Smooth muscle cell of the brain vasculature (primary cell): ENCODE measurements at regions not wholly inside any gene's neighbourhood (a gene's known extent, or its start where the extent isn't known, plus 50 kb on each side); places are given as distances from the start of the nearest gene placed in this dataset.

Source experiments
- DNase-seq: peaks from one replicate; pipeline ENCODE4 v3.0.0-alpha.2; 2012; ENCODE audit warnings: low read depth, low spot score

DNA sequence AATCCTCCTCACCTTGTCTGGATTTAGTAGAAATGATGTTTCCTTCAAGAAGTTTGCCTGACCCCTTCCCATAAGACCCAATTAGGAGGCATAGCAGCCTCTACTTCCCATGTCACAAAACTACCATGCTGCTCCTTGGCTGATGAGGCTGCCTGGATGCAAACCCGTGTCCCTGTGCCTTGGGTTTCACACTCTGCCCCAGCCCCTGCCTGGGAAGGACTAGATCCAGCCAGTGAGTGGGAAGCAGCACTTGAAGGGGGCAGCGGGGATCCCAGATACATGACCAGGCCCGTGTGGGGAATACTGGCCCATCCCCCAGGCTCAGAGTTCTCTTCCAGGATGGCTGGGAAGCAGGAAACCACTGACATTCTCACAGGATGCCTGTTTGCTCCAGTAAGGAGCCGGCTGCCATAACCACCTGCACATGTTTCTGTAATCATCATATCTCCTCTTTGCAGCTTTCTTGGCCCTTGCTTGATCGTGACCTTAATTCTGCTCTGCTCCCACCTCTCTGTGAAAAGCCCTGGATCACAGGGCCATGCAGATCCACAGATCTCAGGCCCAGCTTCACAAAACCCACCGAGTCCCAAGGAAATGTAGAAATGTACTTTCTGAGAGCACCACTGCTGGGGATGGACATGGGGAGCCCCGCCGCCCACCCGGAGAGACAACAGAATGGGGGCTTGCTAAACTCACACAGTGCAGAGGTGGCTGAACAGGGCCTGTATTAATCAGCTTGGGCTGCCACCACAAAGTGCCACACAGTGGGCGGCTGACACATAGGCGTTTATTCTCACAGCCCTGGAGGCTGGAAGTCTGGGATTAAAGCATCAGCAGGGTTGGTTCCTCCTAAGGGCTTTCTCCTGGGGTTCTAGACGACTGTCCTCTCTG lies 287.8 kb upstream of the IGFBP3 start:
- DNase-seq: no peak

DNA sequence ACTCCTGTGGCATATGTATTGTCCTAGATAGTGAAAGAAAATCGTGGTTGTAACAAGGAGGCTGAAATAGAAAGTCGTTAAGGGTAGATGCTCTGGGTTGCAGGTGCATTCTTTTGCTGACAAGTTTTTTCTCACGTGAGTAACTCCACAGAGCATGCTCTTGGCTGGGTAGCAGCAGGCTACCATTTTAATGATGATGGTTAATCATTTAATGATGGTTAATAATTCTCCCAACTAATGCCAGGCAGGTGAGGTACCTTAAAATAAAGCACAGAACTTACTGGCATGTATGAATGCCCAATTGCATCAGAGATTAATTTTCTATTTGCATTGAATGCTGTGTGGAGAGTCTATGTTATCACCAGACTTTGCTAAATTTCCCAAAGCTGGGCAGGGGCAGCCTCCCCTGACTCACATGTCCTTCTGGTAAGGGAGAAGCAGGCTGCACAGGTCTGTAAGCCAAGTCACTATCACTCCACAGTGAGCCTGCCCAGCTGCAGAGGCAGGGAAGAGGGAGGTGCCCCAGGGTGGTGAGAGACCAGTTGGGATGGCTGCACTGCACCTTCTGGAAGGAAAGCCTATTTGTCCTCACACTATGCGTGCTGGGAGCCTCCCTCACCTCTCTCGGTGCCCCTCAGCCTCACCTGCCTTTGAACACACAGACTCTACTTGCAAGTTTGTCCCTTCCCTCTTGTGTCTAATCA lies 287.0 kb upstream of the IGFBP3 start:
- no peak for DNase-seq

- DNase-seq: no peak
These were observed 285.5 kb upstream of the IGFBP3 start for GRCh38 chr7:46206476-46207060.

DNA sequence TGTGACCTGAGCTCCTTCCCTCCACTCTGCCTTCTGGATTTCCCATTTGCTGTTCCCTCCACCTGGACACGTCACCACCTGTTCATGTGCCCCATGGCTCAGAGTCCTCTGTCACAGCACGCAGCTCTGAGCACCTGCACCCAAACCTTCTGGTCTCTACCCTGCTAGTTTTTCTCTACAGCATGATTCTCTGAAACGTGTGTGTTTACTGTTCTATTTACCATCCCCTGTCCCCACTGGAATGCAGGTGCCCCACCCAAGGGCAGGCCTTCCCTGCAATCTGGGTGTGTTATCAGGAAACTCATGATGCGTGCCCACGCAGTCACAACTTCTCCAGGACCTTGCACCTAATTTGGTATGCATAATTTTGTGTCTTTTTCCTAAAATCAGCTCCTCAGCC lies 284.4 kb upstream of the IGFBP3 start:
- DNase-seq: no peak

DNA sequence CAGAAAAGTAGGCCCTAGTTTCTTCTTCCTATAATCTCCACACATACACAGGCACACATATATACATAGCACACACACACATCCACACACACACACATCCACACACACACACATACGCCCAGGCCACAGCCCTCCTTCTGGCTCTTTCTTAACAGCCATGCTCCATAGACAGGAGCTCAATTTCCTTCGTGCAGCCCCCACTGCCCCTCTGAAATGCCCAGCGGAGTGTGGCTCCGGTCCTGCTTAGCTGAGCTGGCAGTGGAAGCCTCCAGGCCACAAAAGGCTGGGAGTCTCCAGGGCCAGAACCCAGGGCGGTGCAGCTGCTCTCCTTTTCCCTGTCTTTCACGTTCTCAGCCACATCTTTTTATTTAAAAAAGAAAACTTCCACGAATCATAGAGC lies 282.9 kb upstream of the IGFBP3 start:
- DNase-seq: no peak

DNA sequence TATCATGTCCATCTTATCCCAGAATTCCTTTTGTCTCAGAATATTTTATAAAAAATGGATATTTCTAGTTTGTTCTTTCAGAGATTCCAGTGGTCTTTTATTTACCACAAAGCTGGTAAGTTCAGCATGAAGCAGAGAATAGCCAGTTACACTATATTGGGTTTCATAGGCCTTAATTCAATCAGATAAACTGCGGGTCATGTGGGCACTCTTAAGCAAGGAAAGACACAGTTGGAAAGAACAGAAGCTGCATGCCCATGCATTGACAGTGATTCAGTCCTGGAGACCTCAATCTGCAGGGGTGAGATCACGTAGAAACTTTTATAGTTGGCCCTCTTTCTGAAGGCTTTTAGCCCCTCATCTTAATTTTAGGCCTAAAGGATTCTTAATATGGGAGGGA lies 281.3 kb upstream of the IGFBP3 start:
- no peak for DNase-seq

- DNase-seq: no peak
These were observed 280.9 kb upstream of the IGFBP3 start for GRCh38 chr7:46201961-46202360.

- no peak for DNase-seq
These were observed 277.6 kb upstream of the IGFBP3 start for GRCh38 chr7:46198701-46199100.

DNA sequence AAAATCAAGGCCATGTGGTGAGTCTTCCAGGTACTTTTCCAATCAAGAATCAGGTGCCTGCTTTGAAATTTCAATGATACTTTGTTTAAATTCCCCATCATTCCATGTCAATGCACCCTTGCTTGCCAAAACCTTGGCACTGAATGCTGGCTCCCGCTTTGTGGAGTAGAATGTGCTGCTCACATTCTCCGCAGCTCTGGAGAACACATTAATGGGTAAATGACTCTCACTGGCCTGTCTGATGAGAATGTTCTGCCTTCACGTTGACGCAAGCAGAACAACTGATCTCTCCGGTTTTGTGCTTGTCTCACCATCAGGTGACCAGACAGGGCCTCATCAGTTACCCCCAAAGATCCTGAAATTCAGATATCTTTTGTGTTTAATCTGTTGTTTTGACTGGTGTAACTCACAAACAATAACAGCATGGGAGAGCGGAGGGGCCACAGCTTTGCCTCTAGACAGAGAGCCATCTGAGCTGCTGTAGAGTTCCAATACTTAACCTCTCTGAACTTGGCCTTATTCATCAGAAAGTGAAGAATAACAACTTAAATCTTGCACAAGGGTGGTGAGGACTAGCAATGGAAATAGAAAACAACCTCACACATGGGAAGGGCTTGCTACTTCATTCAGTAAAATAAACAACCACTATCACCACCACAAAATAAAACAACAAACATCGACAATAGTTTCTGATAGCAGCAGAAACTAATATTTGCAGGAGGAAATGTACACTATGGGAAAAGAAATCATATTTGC lies 276.9 kb upstream of the IGFBP3 start:
- no peak for DNase-seq

DNA sequence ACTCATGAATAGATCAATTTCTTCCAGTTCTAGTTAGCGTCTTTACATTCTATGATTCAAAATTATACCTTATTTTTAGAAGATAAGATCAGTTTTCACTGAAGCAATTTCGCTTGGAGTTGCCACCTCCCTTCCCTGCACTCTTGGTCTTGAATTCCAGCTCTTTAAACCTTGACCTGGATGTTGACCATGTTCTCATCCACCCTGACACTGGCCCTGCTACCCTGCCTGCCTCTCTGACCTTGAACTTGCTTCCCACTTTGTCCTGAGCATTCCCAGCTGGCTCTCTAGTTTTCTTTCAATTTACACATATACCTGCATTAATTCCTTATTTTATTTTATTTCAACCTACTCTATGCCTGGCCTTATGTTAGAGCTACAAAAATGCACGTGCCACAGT lies 274.9 kb upstream of the IGFBP3 start:
- DNase-seq: no peak

- DNase-seq: no peak
These were observed 271.2 kb upstream of the IGFBP3 start for GRCh38 chr7:46192271-46192670.

DNA sequence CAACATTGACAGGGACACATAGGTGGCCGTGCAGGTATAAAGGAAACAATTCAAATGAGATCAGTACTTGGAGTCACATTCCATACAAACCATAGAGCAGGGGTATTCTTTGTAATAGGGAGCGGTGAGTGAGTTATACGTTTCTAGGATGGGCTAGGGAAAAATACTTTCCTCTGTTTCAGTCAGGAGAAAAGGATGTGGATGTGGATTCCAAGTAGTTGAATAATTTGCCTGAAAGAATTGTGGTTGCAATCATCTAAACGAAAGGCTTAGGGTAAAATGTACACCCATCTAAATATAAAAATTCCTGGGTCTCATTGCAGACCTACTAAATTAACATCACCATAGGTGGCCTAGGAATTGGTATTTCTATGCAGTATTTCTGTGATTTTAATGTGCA lies 270.7 kb upstream of the IGFBP3 start:
- DNase-seq: no peak

DNA sequence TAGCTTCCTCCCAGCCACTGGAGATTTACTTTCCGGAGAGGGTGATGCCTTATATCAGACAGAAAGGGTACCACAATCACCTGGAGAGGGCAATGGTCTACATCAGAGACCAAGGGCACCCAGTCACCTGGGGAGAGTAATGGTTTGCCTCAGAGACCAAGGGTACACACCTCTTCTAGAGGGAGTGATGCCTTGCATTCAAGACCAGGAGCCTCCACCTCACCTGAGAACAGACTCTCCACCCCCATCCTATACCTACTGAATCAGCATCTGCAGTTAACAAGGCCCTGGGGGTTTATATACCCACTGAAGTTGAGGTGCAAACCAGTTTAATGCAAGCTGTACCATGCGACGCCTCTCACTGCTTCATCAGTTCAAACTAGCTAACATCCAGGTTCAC lies 270.2 kb upstream of the IGFBP3 start:
- no peak for DNase-seq

- no peak for DNase-seq
These were observed 268.3 kb upstream of the IGFBP3 start for GRCh38 chr7:46189255-46189790.

DNA sequence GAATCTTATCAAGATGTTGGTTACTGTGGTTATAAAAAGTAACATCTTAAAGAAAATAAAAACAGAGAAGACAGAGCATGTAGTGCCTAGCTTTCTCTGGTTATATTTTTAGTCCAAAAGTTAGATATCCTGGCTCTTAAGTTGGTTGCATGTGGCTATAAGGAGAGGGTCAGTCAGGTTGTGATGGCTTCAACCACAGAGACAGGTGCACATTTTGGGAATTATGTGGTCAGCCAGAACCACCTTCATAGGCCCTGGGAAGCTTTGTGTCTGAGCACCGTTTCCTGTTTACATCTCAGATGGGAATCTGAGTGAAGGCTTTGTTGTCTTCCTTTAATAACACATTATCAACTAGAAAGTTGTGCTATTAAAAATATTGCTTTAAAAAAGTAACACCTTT lies 265.1 kb upstream of the IGFBP3 start:
- no peak for DNase-seq

GRCh38 chr7:46179061-46179610 lies 258.1 kb upstream of the IGFBP3 start:
- no peak for DNase-seq

DNA sequence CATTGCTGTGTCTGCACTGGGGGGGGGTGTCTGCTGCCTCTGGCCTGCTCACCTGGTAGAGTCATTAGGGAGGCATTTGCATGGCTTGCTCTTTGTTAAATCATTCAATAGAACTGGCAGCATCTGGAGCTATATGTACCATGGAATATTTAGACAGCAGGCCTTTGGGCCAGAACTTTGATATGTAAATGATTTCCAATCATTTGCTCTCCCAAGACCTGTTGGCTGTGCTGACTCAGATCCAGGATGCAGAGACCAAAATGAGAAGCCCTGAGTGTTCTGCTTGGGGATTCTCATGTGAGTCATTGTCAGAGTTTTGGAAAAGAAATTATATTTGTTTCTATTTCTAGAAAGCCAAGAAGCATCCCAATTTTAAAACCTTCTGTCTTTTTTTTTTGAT lies 257.6 kb upstream of the IGFBP3 start:
- DNase-seq: no peak

GRCh38 chr7:46177821-46178220 lies 256.7 kb upstream of the IGFBP3 start:
- no peak for DNase-seq

- DNase-seq: no peak
These were observed 254.1 kb upstream of the IGFBP3 start for GRCh38 chr7:46175221-46175620.

GRCh38 chr7:46174196-46174580 lies 253.1 kb upstream of the IGFBP3 start:
- DNase-seq: no peak

DNA sequence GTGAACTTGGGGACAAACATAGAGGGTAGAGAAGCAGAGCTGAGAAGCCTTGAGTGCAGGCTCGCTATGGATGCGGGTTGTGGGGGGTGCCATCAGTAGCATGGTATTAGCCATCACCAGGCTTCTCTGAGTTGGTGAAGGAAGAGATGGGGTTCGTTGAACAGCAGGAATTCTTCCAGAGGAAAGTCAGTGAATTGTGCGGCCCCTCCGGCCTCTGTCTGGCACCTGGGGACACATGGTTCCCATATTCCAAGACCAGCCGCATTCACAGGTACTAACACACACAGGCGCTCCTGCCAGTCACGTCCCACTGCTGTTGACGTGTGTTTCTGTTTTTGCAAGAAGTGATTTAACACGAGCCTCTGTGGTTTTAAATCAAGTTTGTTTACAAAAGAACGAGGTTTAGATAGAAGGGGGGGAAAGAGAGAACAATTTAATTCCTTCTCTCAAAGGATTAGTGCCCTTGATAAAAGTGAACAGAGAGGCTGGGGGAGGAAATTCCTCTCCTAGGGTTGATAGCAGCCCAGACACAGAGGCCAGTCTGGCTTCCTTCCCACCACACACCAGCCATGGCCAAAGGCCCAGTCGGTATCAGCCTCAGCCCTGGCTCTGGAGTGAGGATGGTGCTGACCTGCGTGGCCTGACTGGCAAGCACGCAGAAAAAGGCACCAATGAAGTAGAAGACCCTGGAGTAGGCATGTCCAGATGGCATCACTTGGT lies 252.6 kb upstream of the IGFBP3 start:
- no peak for DNase-seq
